ENCODE measurements at regions not wholly inside any gene's neighbourhood (a gene's known extent, or its start where the extent isn't known, plus 50 kb on each side); places are given as distances from the start of the nearest gene placed in this dataset.

- no peak overlapping the region for H3K27ac ChIP-seq
- no peaks in the 10 kb centered on the region for H3K27me3 ChIP-seq (replicated peaks; ENCODE audit: insufficient read depth)
- intact Hi-C loops (cut with DNase I) = no loop called here
- TF ChIP-seq CTCF (IDR thresholded peaks at IDR 0.05) = no peak
- TF ChIP-seq POLR2AphosphoS5 (IDR thresholded peaks at IDR 0.05) = no peak
- no peak for TF ChIP-seq POLR2A (IDR thresholded peaks at IDR 0.05)
- no peaks in the 10 kb centered on the region for H3K4me1 ChIP-seq (replicated peaks)
- no peaks in the 10 kb centered on the region for H3K9me3 ChIP-seq
- H3K4me3 ChIP-seq = no peak overlapping the region
- no peak for DNase-seq (ENCODE audit: low spot score)
- H3K36me3 ChIP-seq = no peaks in the 10 kb centered on the region
Measured at GRCh38 chr14:66306101-66306500, 180.1 kb upstream of the CCDC196 start.

GRCh38 chr14:66311058-66311457 lies 175.1 kb upstream of the CCDC196 start:
- no peak for DNase-seq (ENCODE audit: low spot score)
- no peaks in the 10 kb centered on the region for H3K4me1 ChIP-seq (replicated peaks)
- no peak for TF ChIP-seq POLR2AphosphoS5 (IDR thresholded peaks at IDR 0.05)
- TF ChIP-seq POLR2A (IDR thresholded peaks at IDR 0.05) = no peak
- TF ChIP-seq CTCF (IDR thresholded peaks at IDR 0.05) = no peak
- H3K27me3 ChIP-seq (replicated peaks; ENCODE audit: insufficient read depth) = no peaks in the 10 kb centered on the region
- WGBS = 70% methylated on average over 3 of the region's 3 CpGs
- no peak overlapping the region for H3K4me3 ChIP-seq
- H3K27ac ChIP-seq = no peak overlapping the region
- intact Hi-C loops (cut with DNase I) = no loop called here
- H3K36me3 ChIP-seq = no peaks in the 10 kb centered on the region
- no peaks in the 10 kb centered on the region for H3K9me3 ChIP-seq

- intact Hi-C loops (cut with DNase I) = no loop called here
- Histone ChIP-seq H3K4me3 (no peak overlapping the region), H3K27me3 (replicated peaks; ENCODE audit: insufficient read depth) (no peaks in the 10 kb centered on the region), H3K4me1 (replicated peaks) (no peaks in the 10 kb centered on the region), H3K27ac (no peak overlapping the region), H3K9me3 (no peaks in the 10 kb centered on the region), H3K36me3 (no peaks in the 10 kb centered on the region)
- TF ChIP-seq POLR2A (IDR thresholded peaks at IDR 0.05) = no peak
- no peak for DNase-seq (ENCODE audit: low spot score)
- WGBS = 83% methylated on average over 5 of the region's 5 CpGs
Measured at GRCh38 chr14:66311990-66312389, 174.2 kb upstream of the CCDC196 start.

GRCh38 chr14:66312451-66312850 lies 173.7 kb upstream of the CCDC196 start:
- no peaks in the 10 kb centered on the region for H3K9me3 ChIP-seq
- H3K27me3 ChIP-seq (replicated peaks; ENCODE audit: insufficient read depth) = no peaks in the 10 kb centered on the region
- intact Hi-C loops (cut with DNase I) = no loop called here
- DNase-seq (ENCODE audit: low spot score) = no peak
- H3K36me3 ChIP-seq = no peaks in the 10 kb centered on the region
- H3K27ac ChIP-seq = no peak overlapping the region
- 86% methylated on average over 3 of the region's 3 CpGs for WGBS
- H3K4me1 ChIP-seq (replicated peaks) = no peaks in the 10 kb centered on the region
- H3K4me3 ChIP-seq = no peak overlapping the region
- TF ChIP-seq POLR2AphosphoS5 (IDR thresholded peaks at IDR 0.05) (no peak), POLR2A (IDR thresholded peaks at IDR 0.05) (no peak), CTCF (IDR thresholded peaks at IDR 0.05) (no peak)

GRCh38 chr14:66315098-66315497 lies 171.1 kb upstream of the CCDC196 start:
- Histone ChIP-seq H3K27ac (no peak overlapping the region), H3K4me1 (replicated peaks) (no peaks in the 10 kb centered on the region), H3K27me3 (replicated peaks; ENCODE audit: insufficient read depth) (no peaks in the 10 kb centered on the region), H3K36me3 (no peaks in the 10 kb centered on the region), H3K9me3 (no peaks in the 10 kb centered on the region), H3K4me3 (no peak overlapping the region)
- DNase-seq (ENCODE audit: low spot score) = no peak
- intact Hi-C loops (cut with DNase I) = no loop called here
- no peak for TF ChIP-seq POLR2A (IDR thresholded peaks at IDR 0.05)
- no peak for TF ChIP-seq CTCF (IDR thresholded peaks at IDR 0.05)
- no peak for TF ChIP-seq POLR2AphosphoS5 (IDR thresholded peaks at IDR 0.05)
- 73% methylated on average over 1 of the region's 1 CpG for WGBS
